DOHH2 (cell line): ENCODE measurements at regions not wholly inside any gene's neighbourhood (a gene's known extent, or its start where the extent isn't known, plus 50 kb on each side); places are given as distances from the start of the nearest gene placed in this dataset.

Experiments
- EZH2phosphoT487 ChIP-seq: fragments of 200-600 bp; sonication (generic); IDR thresholded peaks from 2 replicates; pipeline ENCODE4 v1.6.1; 2017; ENCODE audit warnings: borderline replicate concordance, mild to moderate bottlenecking, antibody characterized with exemption, low read length, moderate library complexity, mixed read lengths
- TF ChIP-seq, protein P1 (sequence below): fragments of 200-600 bp; sonication (generic); IDR thresholded peaks from one replicate; pipeline ENCODE4 v1.5.1; 2014; ENCODE audit warnings: antibody characterized with exemption, mild to moderate bottlenecking, low read depth, low read length; ENCODE audit not compliant: poor library complexity, severe bottlenecking

DNA sequence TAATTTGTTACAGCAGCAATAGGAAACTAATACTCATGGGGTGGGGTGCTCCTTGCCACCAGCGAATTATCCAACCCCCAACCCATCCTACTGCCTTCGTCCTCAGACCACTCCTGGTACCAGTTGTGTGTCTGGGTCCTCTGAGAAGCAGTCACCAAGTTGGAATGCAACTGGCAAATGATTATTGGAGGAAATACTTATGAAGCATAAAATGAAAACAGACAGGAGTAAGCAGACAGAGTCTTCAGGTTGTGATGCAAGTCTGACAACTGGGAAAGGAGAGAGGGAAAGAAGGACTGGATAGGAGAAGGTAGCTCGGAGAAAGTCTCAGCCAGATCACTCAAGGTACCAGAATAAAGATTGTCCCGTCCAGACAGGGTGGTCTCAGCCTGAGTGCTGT lies 181.1 kb upstream of the ARID2 start:
- TF ChIP-seq, protein P1, sequence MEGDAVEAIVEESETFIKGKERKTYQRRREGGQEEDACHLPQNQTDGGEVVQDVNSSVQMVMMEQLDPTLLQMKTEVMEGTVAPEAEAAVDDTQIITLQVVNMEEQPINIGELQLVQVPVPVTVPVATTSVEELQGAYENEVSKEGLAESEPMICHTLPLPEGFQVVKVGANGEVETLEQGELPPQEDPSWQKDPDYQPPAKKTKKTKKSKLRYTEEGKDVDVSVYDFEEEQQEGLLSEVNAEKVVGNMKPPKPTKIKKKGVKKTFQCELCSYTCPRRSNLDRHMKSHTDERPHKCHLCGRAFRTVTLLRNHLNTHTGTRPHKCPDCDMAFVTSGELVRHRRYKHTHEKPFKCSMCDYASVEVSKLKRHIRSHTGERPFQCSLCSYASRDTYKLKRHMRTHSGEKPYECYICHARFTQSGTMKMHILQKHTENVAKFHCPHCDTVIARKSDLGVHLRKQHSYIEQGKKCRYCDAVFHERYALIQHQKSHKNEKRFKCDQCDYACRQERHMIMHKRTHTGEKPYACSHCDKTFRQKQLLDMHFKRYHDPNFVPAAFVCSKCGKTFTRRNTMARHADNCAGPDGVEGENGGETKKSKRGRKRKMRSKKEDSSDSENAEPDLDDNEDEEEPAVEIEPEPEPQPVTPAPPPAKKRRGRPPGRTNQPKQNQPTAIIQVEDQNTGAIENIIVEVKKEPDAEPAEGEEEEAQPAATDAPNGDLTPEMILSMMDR: no peak
- no peak for TF ChIP-seq EZH2phosphoT487
